Peyer's patch (tissue), 4 donors: ENCODE measurements at regions not wholly inside any gene's neighbourhood (a gene's known extent, or its start where the extent isn't known, plus 50 kb on each side); places are given as distances from the start of the nearest gene placed in this dataset.

Experiments
- DNase-seq, 3 donors: peaks; one replicate each; pipeline ENCODE4 v3.0.0-alpha.2; 2017 to 2019
- H3K27ac ChIP-seq, 4 donors: fragments of 200-600 bp; sonication (generic); one replicate each; pipeline ENCODE4 v1.5.1; 2016 to 2019
- H3K27me3 ChIP-seq, 2 donors: fragments of 200-600 bp; sonication (generic); one replicate each; pipeline ENCODE4 v1.5.1; 2019
- H3K36me3 ChIP-seq, 3 donors: fragments of 200-600 bp; sonication (generic); one replicate each; pipeline ENCODE4 v1.5.1; 2016 to 2019
- H3K4me1 ChIP-seq, 4 donors: fragments of 200-600 bp; sonication (generic); one replicate each; pipeline ENCODE4 v1.5.1; 2016 to 2019
- H3K4me3 ChIP-seq, 4 donors: fragments of 200-600 bp; sonication (generic); 1 replicate in 3 of 4; 2 replicates in 1 of 4; pipeline ENCODE4 v1.5.1; 2016 to 2019; ENCODE audit warnings: mild to moderate bottlenecking in 1 of 4
- H3K9me3 ChIP-seq, 4 donors: fragments of 200-600 bp; sonication (generic); one replicate each; pipeline ENCODE4 v1.5.1; 2016 to 2019; ENCODE audit warnings: mild to moderate bottlenecking in 1 of 4
- CTCF ChIP-seq, 6 experiments: fragments of 450-650 bp in 4 of 6; fragments of 200-600 bp in 2 of 6; sonication (generic) in 1 of 6; IDR thresholded peaks; one replicate each; pipeline ENCODE4 v1.5.1; 2017 to 2019; ENCODE audit warnings: antibody characterized with exemption in 6 of 6, mild to moderate bottlenecking in 3 of 6, moderate library complexity in 1 of 6
- POLR2A ChIP-seq, 2 donors: fragments of 450-650 bp; IDR thresholded peaks; one replicate each; pipeline ENCODE4 v1.5.1; 2017; ENCODE audit warnings: antibody characterized with exemption in 2 of 2, mild to moderate bottlenecking in 2 of 2, moderate library complexity in 2 of 2

DNA sequence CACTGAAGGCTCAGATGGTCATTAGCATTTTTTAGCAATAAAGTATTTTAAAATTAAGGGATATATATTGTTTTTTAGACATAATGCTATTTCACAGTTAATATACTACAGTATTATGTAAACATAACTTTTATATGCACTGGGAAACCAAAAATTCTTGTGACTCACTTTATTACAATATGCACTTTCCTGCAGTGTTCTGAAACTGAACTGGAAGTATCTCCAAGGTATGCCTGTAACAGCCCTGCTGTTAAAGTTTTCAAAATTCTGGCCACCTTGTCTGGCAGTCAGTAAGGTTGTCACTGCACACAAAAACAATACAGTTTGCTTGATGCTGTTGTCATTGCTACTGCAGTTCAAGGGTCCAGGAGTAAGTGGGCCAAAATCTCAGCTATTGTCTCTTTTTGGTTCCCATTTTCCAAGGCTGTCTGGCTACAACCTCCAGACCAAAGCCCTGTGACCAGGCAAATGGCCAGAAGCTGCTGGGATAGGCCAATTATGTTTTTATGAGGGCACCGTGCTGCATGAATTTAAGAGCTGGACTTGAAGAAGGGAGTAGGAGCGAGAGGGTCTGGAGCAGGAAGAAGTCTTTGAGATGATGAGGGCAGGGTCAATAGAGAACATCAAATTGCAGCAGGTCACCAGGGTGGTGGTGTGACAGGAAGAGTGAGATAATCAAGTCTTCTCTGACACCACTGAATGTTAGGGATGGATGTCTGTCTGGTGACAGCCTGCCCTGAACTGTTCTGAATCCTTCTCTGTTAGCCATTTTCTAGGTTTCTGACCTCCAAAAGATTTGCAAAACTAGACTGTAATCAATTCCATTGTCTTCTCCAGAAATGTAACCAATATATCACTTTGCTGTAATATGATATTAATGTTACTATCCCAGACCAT, 82.3 kb upstream of the CACHD1 start:
- no peaks in the 10 kb centered on the region for H3K36me3 ChIP-seq
- H3K27me3 ChIP-seq, result no peaks in the 10 kb centered on the region
- DNase-seq, result no peak
- H3K4me1 ChIP-seq, result no peaks in the 10 kb centered on the region
- no peak overlapping the region for H3K27ac ChIP-seq
- H3K4me3 ChIP-seq, result no peak overlapping the region
- H3K9me3 ChIP-seq, result no peaks in the 10 kb centered on the region
- TF ChIP-seq POLR2A (IDR thresholded peaks at IDR 0.05) (no peak), CTCF (IDR thresholded peaks at IDR 0.05) (no peak)

- TF ChIP-seq POLR2A (IDR thresholded peaks at IDR 0.05) (no peak), CTCF (IDR thresholded peaks at IDR 0.05) (no peak)
- Histone ChIP-seq H3K36me3 (no peaks in the 10 kb centered on the region), H3K27ac (no peak overlapping the region), H3K9me3 (no peaks in the 10 kb centered on the region), H3K27me3 (no peaks in the 10 kb centered on the region), H3K4me1 (no peaks in the 10 kb centered on the region), H3K4me3 (no peak overlapping the region)
- DNase-seq, result no peak
These were observed 81.6 kb upstream of the CACHD1 start for GRCh38 chr1:64388336-64388735.

DNA sequence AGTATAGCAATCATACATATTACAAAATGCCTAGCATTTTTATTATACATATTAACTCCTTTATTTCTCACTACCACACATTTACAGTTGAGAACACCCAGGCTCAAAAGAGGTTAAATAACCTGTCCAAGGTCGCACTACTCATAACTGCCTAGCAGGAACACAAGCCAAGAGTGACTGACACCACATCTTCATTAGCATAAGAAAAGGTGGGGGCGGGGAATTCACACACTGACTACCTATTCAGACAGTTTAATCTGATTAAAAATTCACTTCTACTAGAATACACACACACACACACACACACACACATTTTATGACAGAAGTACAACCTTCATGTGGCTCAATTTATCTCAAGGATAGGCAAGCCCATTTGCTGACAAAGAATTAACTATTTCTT, 77.8 kb upstream of the CACHD1 start:
- no peaks in the 10 kb centered on the region for H3K4me1 ChIP-seq
- no peaks in the 10 kb centered on the region for H3K9me3 ChIP-seq
- H3K27ac ChIP-seq, result no peak overlapping the region
- H3K27me3 ChIP-seq, result no peaks in the 10 kb centered on the region
- H3K36me3 ChIP-seq, result no peaks in the 10 kb centered on the region
- H3K4me3 ChIP-seq, result no peak overlapping the region
- no peak for TF ChIP-seq CTCF (IDR thresholded peaks at IDR 0.05)
- no peak for TF ChIP-seq POLR2A (IDR thresholded peaks at IDR 0.05)
- DNase-seq, result no peak

DNA sequence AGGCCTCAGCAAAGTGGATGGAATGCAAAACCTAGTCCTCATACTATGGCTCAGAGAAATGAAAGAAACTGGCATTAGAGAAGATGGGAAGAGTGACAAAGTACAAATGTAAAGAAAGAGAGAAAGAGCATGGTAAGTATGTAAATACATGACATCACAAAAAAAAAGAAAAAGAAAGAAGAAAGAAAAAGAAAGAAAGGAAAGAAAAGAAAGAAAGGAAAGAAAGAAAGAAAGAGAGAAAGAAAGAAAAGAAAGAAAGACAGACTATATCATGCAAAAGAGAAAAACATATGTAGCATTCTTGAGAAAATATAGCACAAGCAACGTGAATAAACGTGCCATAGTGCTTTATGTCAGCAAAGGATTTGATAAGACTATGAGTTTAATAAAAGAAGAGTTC, 76.1 kb upstream of the CACHD1 start:
- no peak for TF ChIP-seq CTCF (IDR thresholded peaks at IDR 0.05)
- Histone ChIP-seq H3K9me3 (no peaks in the 10 kb centered on the region), H3K27me3 (no peaks in the 10 kb centered on the region), H3K36me3 (no peaks in the 10 kb centered on the region), H3K27ac (no peak overlapping the region), H3K4me1 (no peaks in the 10 kb centered on the region), H3K4me3 (no peak overlapping the region)
- DNase-seq, result no peak

DNA sequence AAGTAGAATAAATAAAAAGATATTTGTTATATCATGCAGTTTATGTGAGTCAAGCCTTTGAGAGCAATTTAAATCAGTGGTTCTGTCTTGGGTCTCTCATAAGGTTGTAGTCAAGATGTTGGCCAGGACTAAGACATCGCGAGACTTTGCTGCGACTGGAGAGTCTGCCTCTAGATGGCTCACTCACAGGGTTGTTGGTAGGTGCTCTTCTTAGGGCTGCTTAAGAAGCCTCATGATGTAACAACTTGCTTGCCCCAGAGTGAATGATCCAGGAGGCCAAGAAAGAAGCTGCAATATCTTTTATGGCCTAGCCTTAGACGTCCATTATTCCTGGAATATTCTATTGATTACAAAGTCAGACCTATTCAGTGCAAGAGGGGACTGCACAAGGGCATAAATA, 73.1 kb upstream of the CACHD1 start:
- H3K36me3 ChIP-seq, result no peaks in the 10 kb centered on the region
- TF ChIP-seq POLR2A (IDR thresholded peaks at IDR 0.05) (no peak), CTCF (IDR thresholded peaks at IDR 0.05) (no peak)
- no peak overlapping the region for H3K27ac ChIP-seq
- no peaks in the 10 kb centered on the region for H3K4me1 ChIP-seq
- no peak for DNase-seq
- H3K4me3 ChIP-seq, result no peak overlapping the region
- H3K9me3 ChIP-seq, result no peaks in the 10 kb centered on the region
- no peaks in the 10 kb centered on the region for H3K27me3 ChIP-seq
